HepG2 (cell line): ENCODE measurements at regions not wholly inside any gene's neighbourhood (a gene's known extent, or its start where the extent isn't known, plus 50 kb on each side); places are given as distances from the start of the nearest gene placed in this dataset.

Experiments
- BHLHE40 ChIP-seq: IDR thresholded peaks from 2 replicates; pipeline ENCODE4 v1.6.1; 2011; ENCODE audit warnings: low read length, improper control_type of control experiment
- CTCF ChIP-seq: sonication (generic); formaldehyde crosslinking; IDR thresholded peaks from 2 replicates; pipeline ENCODE4 v1.5.0; 2020; ENCODE audit warnings: mild to moderate bottlenecking, missing genetic modification reagents, moderate library complexity
- EP300 ChIP-seq, 3 experiments: sonication (generic) in 1 of 3; formaldehyde crosslinking in 1 of 3; IDR thresholded peaks; 2 replicates each; pipeline versions ENCODE4 v1.5.1 to v1.6.1; 2011 to 2020; ENCODE audit warnings: low read depth in 2 of 3, low read length in 2 of 3, borderline replicate concordance in 1 of 3, improper control_type of control experiment in 1 of 3, mild to moderate bottlenecking in 1 of 3, missing genetic modification reagents in 1 of 3, moderate library complexity in 1 of 3
- YY1 ChIP-seq: IDR thresholded peaks from 2 replicates; pipeline ENCODE4 v1.6.1; 2011; ENCODE audit warnings: low read length, low read depth, moderate library complexity, mild to moderate bottlenecking; ENCODE audit not compliant: insufficient read depth, insufficient replicate concordance
- ZBTB8A ChIP-seq: sonication (generic); formaldehyde crosslinking; IDR thresholded peaks from 2 replicates; pipeline ENCODE4 v1.4.0; 2020; ENCODE audit warnings: mild to moderate bottlenecking, low read depth, missing genetic modification reagents, borderline replicate concordance

- TF ChIP-seq BHLHE40 = no peak
- no peak for TF ChIP-seq ZBTB8A
- no peak for TF ChIP-seq EP300 (IDR thresholded peaks at IDR 0.05; ENCODE audit: low read depth in 2 of 2, low read length in 2 of 2)
- no peak for TF ChIP-seq EP300 (CRISPR knock-in tag; IDR thresholded peaks at IDR 0.05; ENCODE audit: borderline replicate concordance)
- no peak for TF ChIP-seq CTCF (CRISPR knock-in tag)
- no peak for TF ChIP-seq YY1
These were observed 133.1 kb upstream of the NUDT4 start for GRCh38 chr12:93244514-93245077.
